Mesothelial cell of epicardium (in vitro differentiated cells): ENCODE measurements at regions not wholly inside any gene's neighbourhood (a gene's known extent, or its start where the extent isn't known, plus 50 kb on each side); places are given as distances from the start of the nearest gene placed in this dataset.

Experiments used
- DNase-seq, 2 experiments: peaks; one replicate each; pipeline ENCODE4 v3.0.0; 2021; ENCODE audit warnings: low spot score in 2 of 2; ENCODE audit not compliant: unreplicated experiment in 2 of 2
- H3K27ac Mint-ChIP-seq: 2 replicates; pipeline ENCODE4 v1.8.0; 2021; ENCODE audit warnings: mixed read lengths
- H3K27me3 Mint-ChIP-seq: 2 replicates; pipeline ENCODE4 v1.8.0; 2021; ENCODE audit warnings: low read depth, mixed read lengths
- H3K36me3 Mint-ChIP-seq: 2 replicates; pipeline ENCODE4 v1.8.0; 2021; ENCODE audit warnings: mixed read lengths
- H3K4me1 Mint-ChIP-seq: 2 replicates; pipeline ENCODE4 v1.8.0; 2021; ENCODE audit warnings: mixed read lengths
- H3K4me3 Mint-ChIP-seq: 2 replicates; pipeline ENCODE4 v1.8.0; 2021; ENCODE audit warnings: mild to moderate bottlenecking, moderate library complexity, mixed read lengths
- H3K9me3 Mint-ChIP-seq: 2 replicates; pipeline ENCODE4 v1.8.0; 2021; ENCODE audit warnings: mixed read lengths
- TF ChIP-seq, protein P1 (sequence below): fragments of 200-600 bp; sonication (generic); IDR thresholded peaks from one replicate; pipeline ENCODE4 v1.5.0; 2021; ENCODE audit warnings: antibody characterized with exemption; ENCODE audit not compliant: unreplicated experiment

DNA sequence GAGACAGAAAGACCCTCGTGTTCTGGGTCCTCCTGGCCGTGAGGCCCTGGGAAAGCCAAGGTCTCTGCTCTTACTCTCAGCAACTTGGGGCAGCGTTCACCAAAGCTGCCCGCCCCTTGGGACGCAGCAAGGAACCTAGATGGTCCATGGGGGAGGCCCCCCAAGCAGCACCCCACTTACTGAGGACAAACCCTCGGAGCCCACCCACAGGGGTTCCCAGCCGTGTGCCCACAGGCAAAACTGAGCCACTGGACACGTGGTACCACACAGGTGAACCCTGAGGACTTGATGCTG lies 166.2 kb upstream of the IQSEC1 start:
- Mint-ChIP-seq H3K27me3 (peaks cover 20% of the 10 kb centered on the region), H3K4me1 (peaks cover 5% of the 10 kb centered on the region), H3K4me3 (no peak overlapping the region), H3K36me3 (no peaks in the 10 kb centered on the region), H3K9me3 (no peaks in the 10 kb centered on the region), H3K27ac (no peak overlapping the region)
- no peak for DNase-seq
- TF ChIP-seq, protein P1, sequence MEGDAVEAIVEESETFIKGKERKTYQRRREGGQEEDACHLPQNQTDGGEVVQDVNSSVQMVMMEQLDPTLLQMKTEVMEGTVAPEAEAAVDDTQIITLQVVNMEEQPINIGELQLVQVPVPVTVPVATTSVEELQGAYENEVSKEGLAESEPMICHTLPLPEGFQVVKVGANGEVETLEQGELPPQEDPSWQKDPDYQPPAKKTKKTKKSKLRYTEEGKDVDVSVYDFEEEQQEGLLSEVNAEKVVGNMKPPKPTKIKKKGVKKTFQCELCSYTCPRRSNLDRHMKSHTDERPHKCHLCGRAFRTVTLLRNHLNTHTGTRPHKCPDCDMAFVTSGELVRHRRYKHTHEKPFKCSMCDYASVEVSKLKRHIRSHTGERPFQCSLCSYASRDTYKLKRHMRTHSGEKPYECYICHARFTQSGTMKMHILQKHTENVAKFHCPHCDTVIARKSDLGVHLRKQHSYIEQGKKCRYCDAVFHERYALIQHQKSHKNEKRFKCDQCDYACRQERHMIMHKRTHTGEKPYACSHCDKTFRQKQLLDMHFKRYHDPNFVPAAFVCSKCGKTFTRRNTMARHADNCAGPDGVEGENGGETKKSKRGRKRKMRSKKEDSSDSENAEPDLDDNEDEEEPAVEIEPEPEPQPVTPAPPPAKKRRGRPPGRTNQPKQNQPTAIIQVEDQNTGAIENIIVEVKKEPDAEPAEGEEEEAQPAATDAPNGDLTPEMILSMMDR: no peak

DNA sequence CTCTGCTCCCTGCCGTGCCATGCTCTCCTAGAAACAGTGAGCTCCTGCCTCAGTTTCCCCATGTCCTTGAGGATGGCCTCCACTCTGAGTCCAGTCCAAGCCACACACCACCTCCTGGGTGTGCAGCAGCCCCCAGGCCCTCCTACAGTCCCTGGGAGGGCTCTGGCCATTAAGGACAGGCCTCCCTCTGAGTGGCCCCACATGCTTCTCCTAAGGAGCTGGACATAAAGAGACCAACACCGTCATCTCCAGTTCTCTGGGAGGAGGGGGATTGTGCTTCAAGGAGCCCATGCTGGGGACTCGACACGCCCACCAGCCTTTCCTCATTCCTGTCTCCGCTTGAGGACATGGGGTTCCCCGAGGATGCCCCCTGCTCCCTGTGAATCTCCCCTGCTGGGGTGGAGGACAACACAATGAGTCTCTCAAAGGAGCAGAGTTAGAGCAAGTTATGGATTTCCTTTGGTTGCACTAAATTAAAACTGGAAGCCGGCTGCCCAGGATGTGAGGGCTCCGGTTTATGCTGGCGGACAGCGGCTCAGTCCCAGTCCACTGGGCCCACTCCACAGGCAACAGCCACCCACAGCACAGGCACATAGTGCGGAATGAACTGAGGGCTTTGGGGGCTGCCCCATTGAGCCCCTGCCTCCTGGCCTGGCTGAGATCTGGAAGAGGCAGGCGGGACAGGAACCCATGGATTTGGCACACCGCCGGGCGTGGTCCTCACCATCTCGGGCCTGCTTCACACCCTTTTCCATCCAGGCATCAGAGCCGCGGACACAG lies 165.6 kb upstream of the IQSEC1 start:
- no peak overlapping the region for H3K4me3 Mint-ChIP-seq
- H3K27me3 Mint-ChIP-seq: peaks cover 25% of the 10 kb centered on the region
- H3K4me1 Mint-ChIP-seq: peaks cover 8% of the 10 kb centered on the region
- no peak overlapping the region for H3K27ac Mint-ChIP-seq
- H3K9me3 Mint-ChIP-seq: no peaks in the 10 kb centered on the region
- TF ChIP-seq, protein P1: no peak
- no peaks in the 10 kb centered on the region for H3K36me3 Mint-ChIP-seq
- DNase-seq: no peak

GRCh38 chr3:13237776-13238490 lies 164.7 kb upstream of the IQSEC1 start:
- TF ChIP-seq, protein P1: no peak
- no peak overlapping the region for H3K27ac Mint-ChIP-seq
- H3K4me3 Mint-ChIP-seq: no peak overlapping the region
- H3K4me1 Mint-ChIP-seq: peaks cover 8% of the 10 kb centered on the region
- no peaks in the 10 kb centered on the region for H3K36me3 Mint-ChIP-seq
- peaks cover 35% of the 10 kb centered on the region for H3K27me3 Mint-ChIP-seq
- DNase-seq: no peak
- no peaks in the 10 kb centered on the region for H3K9me3 Mint-ChIP-seq

GRCh38 chr3:13236557-13237173 lies 163.4 kb upstream of the IQSEC1 start:
- Mint-ChIP-seq H3K4me1 (peaks cover 8% of the 10 kb centered on the region), H3K9me3 (no peaks in the 10 kb centered on the region), H3K36me3 (no peaks in the 10 kb centered on the region), H3K27me3 (peaks cover 45% of the 10 kb centered on the region), H3K4me3 (no peak overlapping the region), H3K27ac (no peak overlapping the region)
- no peak for DNase-seq
- TF ChIP-seq, protein P1: no peak

- H3K27ac Mint-ChIP-seq: no peak overlapping the region
Measured at GRCh38 chr3:13235897-13236296, 162.7 kb upstream of the IQSEC1 start.

More at GRCh38 chr3:13235897-13236296, 162.7 kb upstream of the IQSEC1 start:
- Mint-ChIP-seq H3K36me3 (no peaks in the 10 kb centered on the region), H3K4me3 (no peak overlapping the region), H3K4me1 (peaks cover 8% of the 10 kb centered on the region), H3K9me3 (no peaks in the 10 kb centered on the region), H3K27me3 (peaks cover 52% of the 10 kb centered on the region)
- TF ChIP-seq, protein P1: no peak
- DNase-seq: no peak
